A673 (cell line): ENCODE measurements at regions not wholly inside any gene's neighbourhood (a gene's known extent, or its start where the extent isn't known, plus 50 kb on each side); places are given as distances from the start of the nearest gene placed in this dataset.

Experiments
- CTCF ChIP-seq: fragments of 300-800, 200-600 bp; sonication (generic); conservative IDR thresholded peaks from 2 replicates; pipeline ENCODE4 v1.5.1; 2017; ENCODE audit warnings: low read depth, mild to moderate bottlenecking, antibody characterized with exemption, low read length, moderate library complexity, mixed read lengths
- EZH2 ChIP-seq: fragments of 200-600 bp; sonication (generic); IDR thresholded peaks from 2 replicates; pipeline ENCODE4 v1.6.1; 2017; ENCODE audit warnings: borderline replicate concordance, low read depth, mild to moderate bottlenecking, mixed read lengths, antibody characterized with exemption, low read length; ENCODE audit not compliant: poor library complexity, severe bottlenecking

- TF ChIP-seq CTCF (no peak), EZH2 (no peak)
Measured at GRCh38 chr1:55339681-55340080, 124.5 kb upstream of the USP24 start.
